ENCODE measurements at regions not wholly inside any gene's neighbourhood (a gene's known extent, or its start where the extent isn't known, plus 50 kb on each side); places are given as distances from the start of the nearest gene placed in this dataset.

DNA sequence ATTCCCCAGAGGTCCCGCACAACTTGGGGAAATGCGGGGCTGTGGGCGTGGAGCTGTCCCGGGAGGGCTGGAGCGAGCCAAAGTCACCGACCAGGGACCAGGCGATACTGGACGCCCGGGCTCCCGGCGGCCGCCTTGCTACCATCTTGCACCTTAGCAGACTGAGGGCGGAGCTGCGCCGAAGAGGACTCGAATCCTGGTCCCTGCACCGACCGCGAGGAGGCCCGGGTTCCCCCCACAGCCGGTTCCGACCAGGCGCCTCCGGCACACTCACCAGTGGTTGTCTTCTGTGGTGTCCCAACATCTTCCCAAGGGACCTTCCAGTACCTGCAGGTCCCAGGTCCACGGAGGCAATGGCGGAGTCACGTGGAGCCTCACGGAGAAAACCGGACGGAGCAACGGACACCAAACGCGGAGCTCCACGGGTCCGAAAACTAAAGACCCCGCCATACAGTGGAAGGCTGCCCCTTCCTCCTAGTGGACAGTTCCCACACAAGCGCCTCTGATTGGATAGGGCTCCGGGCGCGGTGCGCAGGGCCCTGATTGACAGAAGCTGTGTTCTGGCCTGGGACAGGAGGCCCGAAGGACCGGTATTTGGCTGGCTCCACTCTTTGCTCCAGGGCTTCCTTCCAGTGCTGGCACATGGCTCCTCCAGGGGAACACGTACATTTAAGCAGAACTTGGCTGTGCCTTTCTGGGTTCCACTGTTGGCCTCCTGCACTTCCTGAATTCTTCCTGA is 124.6 kb upstream of the ZNF479 start:
- no peak for DNase-seq

DNA sequence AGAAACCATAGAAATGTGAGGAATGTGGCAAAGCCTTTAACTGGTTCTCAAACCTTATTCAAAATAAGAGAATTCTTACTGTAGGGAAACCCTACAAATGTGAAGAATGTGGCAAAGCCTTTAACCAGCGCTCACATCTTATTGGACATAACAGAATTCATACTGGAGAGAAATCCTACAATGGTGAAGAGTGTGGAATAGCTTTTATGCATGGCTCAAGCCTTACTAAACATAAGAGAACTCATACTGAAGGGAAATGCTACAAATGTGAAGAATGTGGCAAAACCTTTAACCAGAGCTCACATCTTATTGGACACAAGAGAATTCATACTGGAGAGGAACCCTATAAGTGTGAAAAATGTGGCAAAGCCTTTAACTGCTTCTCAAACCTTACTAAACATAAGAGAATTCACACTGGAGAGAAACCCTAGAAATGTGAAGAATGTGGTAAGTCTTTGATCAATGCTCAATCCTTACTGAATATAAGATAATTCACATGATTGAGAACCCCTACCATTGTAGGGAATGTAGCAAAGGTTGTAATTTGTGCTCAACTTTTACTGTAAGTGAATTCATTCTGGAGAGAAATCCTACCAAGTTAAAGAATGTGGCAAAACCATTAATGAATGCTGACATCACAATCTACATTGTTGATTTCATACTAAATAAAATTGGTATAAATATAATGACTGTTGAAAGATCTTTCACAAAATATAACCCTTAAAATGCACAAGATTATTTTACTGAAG is 142.5 kb upstream of the ZNF479 start:
- no peak for DNase-seq

DNA sequence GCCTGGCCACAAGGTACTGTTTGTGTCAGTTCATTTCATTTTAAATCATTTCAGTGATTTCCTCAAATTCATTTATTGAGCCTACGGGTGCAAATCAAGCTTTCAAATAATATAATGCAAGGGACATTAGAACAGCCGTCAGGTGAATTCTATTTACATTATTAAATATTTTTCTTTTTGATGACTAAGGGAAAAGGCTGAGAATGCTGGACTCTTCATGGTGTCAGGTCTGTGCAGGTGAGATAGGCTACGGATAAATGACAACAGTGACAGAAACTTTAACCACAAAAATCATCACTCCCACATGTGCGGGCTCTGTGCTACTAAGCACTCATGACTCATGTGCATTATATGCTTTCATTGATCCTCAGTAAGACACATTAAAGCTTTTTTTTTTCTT is 149.2 kb upstream of the ZNF716 start:
- no peak for DNase-seq

DNA sequence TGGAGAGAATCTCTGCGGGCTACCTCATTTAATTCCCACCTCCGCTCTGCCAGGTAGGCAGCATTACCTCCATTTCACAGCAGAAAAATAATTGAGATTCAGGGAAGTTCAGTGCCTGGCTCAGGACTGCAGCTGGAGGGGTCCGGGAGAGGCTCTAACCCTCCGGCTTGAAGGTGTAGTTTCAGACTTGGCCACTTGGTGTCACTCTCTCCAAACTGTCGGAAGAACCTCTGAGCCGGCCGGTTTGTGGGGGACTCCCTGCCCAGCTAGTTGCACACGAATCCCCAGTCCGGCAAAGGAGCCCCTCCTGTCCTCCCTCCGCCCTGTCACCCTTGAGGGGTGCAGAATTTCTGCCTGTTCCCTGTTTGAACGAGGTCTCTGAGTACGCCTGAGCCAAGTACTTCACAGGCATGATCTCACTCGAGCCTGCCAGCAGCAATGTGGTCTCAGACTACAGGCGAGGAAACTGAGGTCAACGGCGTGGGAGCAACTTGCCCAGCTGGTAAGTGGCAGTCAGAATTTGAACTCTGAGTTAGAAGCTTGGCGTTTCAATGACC is 144.7 kb upstream of the ZNF716 start:
- peak in 1 of 2 experiments; percentile 2 for DNase-seq

DNA sequence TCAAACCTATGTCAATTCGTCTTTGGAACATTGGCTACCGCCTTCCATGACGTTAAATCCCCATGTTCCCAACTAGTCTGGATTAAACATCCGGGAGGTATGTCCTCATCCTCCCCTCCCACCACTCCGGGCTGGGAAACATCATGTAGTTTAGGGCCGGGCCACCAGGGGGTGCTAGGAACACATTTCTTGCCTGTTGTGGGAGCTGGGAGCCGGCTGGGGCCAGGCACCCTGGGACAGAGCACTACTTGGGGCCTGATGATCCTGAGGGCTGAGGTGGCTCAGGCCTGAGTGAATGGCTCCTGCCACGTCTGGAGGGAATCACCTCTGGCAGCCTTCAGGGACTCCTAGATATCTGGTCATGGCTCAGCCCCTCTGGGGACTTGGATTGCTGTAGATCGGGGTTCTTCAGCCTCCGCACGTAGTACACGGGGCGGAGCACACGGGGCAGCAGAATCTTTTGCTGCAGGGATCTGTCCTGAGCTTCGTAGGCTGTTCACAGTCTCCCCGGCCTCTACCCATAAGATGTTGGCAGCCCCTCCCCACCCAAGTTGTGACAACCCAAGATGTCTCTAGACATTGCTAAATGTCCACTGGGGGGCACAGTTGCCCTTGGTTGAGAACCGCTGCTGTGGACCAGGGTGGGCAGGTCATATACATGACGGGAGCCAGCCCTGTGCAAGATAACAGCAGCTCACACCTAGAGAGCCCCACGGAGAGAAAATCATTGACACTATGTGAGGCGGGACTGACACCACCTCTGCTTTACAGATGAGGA is 141.2 kb upstream of the ZNF716 start:
- peak in 1 of 2 experiments; percentile 0 for DNase-seq

DNA sequence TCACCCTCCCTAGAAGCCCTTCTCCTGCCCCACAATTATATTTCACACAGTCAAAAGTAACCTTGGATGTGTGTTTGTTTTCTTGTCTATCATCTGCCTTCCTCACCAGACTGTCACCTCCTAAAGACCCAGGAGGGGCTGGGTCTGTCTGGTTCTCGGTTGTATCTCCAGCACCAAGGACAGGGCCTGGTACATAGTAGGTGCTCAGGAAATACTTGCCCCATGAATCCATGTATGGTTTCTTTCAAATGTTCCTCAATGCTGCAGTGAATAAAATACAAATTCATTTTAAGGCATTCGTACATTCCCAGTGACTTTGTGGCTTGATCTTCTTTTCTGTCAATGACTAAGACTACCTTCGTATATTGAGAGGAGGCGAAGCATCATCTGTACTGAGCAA is 122.9 kb upstream of the ZNF716 start:
- DNase-seq = no peak

DNA sequence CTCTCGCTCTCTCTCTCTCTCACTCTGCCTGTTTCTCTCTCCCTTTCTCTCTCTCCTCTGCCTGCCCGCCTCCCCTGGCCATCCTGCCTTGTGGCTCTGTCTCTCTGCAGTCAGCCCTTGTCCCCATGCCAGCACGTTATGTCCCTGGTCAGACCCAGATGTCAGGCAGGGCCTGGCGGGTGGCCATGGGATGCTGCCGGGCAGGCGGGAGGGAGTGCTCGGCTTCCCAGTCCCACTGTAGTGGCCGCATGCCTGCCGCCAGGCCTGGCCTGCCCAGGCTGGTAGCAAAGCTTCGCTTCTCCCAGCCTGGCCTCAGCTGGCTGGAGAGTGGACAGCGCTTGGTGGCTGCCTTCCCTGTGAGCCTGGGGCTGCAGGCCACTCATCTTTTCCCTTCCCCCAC is 121.5 kb upstream of the ZNF716 start:
- no peak for DNase-seq

DNA sequence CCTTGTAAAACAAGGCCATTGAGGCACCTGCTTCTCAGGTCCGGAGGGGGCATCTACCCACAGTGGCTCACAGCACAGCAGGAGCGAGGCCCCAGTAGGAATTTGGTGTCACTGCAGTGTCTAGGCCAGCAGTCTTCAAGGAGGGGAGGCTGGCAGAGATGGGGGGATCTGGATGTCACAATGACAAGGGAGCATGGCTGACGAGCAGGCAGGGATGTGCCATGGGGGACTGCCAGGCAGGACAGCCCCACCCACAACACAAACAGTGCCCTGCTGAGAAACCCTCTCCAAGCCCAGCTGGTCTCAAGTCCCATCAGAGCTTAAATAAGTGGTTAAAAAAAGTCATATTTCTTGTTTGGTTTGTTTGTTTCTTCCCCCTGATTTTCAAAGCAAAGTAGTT is 121.0 kb upstream of the ZNF716 start:
- no peak for DNase-seq

DNA sequence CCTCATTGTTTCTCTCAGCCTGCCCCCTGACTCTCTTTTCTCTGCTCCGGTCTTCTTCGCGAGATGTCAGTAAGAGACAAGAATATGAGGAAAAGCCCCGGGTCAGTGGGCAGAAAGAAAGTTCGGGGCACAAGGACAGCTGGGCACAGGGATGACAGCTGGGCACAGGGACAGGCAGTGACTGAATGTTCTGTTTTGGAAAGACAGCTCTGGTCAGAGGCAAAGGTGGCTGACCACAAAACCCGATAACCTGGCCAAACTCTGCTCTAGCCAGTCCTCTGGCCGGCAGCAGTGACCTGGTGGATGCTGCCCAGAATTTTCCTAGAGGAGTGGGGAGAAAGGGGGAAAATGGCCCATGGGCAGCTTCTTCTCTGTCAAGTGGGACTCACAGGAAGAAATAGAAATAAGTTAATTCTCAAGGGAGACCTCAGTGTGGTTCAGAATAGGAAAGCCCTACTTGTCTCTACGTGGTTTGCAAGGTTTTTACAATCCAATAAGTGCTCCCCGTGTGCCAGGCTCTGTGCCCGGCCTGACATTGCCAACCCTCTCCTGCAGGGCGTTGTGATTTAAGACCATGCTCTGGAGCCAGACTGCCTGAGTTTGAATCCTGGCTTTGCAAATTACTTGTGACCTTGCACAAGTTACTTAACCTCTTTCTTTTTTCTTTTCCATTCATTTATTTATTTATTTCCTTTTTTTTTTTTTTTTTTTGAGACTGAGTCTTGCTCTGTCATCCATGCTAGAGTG is 110.6 kb upstream of the ZNF716 start:
- DNase-seq = no peak

DNA sequence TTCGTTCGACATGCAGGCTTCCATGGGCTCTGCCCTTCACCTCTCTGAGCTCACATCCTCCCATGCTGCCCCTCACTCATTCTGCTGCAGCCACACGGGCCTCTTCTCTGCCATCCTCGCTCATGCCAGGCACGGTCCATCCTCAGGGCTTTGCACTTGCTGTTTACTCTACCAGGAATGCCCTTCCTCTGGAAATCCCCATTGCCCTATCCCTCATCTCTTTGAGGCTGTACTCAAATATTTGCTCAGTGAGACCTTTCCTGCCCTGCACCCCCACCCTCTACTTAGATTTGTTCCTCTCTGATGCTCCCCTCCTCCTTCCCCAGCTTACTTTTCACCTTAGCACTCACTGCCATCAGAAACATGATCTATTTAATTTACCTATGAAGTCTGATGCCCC is 107.0 kb upstream of the ZNF716 start:
- no peak for DNase-seq

DNA sequence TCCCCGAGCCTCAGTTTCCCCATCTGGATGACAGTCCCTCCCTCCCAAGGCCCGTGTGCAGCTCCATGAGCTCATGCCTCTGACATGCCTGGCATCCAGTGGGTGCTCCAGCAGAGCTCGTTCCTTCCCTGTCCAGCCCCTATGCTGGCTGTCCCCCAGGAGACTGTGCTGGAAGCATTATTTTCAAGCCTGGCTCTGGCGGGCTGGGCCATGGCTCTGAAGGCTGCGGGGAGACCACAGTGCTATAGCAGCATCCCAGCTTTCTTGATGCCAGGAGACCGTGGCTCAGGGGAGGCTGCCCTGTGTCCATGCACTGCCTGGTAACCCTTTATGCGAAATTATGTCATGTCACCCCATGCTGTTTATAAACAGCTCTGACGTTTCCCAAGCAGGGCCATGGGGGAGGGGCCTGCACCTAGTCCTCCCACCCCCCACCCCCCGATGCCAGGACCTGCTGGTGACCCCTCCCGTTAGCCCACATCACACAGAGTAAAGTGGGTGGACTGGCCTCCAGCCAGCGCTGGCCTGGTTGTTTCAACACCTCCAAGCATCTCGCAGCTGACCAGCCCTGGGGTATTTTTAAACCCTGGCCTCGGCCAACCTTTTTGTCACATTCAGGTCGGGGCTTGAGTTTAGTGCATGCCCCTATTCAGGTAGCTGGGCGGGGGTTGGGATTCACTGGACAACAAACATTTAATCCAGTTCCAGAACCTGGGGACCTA is 105.9 kb upstream of the ZNF716 start:
- DNase-seq = no peak

DNA sequence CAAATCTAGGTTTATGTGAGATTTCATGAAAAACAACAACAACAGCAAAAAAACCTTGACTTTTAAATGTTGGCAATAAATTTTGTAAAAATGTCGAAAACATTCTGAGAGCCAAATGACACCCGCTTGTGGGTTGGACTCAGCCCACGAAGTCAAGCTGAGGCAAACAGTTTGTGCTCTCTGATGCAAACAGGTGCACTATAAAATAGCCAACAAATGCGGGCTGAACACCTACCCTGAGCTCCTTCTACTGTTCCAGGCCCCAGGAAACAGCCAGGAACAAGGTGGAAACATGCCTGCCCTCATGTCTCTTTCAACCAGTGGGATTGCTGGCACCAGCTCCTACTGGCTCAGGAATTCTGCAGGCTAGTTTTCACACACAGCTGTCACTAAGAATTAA is 105.0 kb upstream of the ZNF716 start:
- DNase-seq = no peak

DNA sequence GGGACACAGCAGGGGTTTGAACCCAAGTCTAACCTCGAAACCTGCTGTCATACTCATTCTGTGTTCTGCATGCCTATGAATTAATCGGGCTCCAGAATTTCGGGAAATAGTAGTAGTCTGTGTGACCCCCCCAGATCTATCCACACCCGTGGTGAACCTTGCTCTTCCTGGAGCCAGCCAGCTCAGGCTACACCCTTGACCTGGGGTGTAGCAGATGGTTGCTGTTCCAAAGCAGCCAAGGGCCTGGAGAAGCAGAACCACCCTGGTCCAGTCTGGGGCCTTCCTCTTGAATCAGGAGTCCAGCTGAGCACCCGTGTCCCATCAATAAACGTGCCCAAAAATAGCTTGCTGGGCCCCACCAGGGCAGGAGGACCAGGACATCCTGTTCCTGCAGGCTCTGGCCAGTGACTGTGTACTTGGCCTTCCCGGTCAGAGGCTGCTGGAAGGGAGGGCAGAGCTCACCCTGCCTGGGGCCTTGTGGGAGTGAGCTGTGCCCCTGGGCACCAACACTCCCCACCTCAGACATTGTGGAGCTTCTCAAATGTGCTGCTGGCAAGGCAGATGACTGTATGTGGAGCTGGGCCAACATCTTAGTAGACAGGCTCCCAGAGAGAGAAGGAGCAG is 101.2 kb upstream of the ZNF716 start:
- no peak for DNase-seq

DNA sequence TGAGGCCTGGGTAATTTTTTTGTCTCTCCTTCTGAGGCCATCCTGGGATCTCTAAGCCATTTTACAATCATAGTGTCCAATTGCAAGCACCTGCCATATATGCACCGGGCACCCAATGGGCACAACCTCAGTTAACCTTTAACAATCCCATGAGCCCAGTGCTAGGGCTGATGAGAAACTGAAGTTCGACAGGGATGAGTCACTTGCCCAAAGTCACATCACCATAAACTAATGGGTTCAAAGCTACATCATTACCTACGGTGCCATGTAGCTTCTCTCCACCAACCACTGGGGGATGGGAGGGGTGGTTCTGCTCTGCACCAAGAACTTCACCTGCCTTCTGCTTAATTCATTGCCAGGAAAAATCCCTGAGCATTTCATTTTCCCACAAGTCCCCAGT is 95.8 kb upstream of the ZNF716 start:
- DNase-seq = no peak

DNA sequence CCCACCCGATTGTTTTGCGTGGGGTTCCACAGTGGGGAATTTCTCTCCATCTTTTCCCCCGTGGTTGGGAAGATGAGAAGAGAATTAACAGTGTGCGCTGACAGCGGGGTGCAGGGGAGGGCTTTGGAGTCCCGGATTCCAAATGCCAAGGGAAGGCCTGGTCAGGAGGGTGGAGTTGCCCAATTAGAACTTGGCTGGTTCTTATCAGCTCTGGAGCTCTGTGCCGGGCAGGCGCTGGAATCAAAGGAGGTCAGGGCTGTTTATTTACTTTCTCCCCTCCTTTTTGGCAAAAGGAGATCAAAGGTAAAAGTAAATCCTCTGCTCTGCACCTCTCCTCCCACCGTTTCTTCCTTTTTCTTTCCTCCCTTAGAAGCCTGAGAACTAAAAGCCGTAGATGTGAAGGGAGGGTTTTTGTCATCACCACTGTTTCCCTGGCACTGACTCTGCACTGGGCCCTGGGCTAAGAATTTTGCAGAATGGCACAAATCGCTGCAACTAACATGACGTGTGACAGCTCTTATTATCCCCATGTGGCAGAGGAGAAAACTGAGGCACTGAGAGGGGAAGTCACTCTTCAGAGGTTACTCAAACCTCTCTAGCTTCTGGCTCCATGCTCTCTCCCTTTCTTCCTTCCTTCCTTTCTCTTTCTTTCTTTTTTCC is 95.2 kb upstream of the ZNF716 start:
- no peak for DNase-seq

DNA sequence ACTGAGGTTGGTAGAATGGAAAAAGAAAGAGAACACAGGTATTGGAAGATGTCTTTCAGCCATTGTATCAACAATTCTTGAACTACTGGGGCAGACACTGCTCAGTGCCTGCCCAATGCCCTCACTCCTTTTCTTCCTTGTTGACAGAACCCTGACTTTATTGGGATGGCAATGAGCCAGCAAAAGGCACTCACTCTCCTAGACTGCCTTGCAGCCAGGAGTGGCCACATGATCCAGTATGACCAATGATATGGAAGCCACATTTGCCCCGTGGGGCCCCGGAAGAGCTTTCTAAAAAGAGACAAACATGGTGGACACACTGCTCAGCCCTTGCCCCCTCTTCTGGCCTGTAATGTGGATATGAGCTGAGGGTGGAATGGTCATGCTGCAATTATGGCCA is 88.6 kb upstream of the ZNF716 start:
- DNase-seq = no peak

DNA sequence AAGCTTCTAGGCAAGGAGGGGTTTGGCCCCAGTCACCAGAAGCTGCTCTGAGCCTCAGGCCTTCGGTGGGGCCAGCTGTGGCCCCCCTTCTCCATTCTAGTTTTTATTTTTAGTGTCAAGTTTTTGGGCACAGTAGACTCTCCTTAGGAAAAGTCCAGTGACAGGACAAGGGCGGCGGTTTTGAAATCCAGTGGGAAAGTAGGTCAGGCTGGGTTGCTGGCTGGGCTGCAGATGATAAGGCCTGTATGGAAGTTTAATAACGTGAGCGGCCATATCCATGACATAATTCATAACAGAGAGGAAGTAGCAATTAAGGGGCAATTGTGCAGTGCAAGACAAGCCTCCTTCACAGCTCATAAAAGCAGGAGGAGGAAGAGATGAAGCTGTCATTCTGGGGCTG is 87.1 kb upstream of the ZNF716 start:
- no peak for DNase-seq

DNA sequence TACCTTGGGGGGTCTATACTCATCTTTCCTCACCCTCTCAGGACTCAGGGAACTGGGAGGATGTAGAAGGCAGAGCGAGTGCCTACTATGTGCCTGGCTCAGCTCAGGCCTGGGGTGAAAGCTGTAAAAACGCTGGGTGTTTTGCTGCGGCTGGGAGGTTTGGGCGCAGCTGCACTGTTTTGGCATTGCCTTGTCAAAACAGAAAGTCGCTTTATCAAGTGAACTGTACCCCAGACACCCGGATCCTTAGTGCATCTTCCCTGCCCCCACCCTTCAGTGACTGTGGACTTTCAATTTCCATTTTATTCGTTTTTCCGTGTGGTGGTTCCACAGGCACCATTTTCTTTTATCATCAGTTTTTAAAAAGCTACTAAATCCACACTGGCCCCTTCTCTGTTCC is 86.7 kb upstream of the ZNF716 start:
- DNase-seq = no peak

DNA sequence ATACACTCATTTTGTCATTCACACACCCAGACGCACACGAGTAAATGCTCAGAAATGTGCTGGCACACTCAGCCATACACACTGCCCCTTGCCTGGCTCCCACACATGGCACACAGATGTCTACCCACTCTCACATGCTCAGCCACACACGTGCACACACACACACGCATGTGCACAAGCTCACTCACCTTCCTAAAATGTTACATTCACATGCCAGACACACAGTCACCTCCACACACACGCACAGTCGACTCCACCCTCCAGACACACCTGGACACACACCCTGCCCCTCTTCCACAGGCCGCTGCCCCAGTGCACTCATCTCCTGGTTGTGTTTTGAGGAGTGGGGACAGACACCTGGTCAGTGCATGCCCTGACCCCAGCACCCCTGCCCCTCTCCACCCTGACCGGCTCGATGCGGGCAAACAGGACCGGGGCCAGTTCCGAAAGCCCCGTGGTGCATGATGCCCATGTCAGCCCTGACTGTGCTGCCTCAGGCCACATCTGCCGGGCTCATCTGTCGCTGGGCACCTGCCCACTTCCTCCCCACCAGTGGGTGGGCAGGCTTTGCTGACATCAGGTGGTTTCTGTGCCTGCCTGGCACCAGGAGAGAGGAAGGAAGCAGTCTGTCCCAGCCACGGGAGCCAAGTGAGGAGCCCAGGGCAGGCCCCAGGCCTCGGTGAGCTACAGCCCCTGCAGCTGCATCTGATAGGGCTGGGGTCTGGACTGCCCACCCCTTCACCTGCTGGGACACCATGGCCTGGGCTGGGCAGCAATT is 84.9 kb upstream of the ZNF716 start:
- no peak for DNase-seq

DNA sequence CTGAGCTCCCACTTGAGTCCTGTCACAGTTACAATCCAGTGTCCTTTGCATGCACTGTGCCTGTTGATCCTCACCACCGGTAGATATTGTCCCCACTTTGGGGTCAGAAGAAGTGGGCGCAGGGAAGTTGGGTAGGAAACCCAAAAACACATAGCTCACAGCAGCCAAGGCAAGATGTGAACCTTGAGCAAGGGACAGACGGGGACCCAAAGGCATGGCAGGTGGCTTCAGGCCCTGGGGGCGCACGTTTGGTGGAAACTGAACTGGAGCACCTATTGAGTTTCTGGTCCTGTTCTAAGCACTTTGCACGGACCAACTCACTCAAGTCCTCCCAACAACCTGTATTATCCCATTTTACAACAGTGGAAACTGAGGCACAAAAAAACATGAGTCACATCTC is 82.8 kb upstream of the ZNF716 start:
- no peak for DNase-seq

Data from Kasumi-1 (cell line).